MCF 10A (cell line): ENCODE measurements at regions not wholly inside any gene's neighbourhood (a gene's known extent, or its start where the extent isn't known, plus 50 kb on each side); places are given as distances from the start of the nearest gene placed in this dataset.

Source experiments
- BruUV-seq: library from RNA; stranded (reverse); fragments of 400-500 nt; replicated peaks from 2 replicates; lab custom pipeline; 2021; lab: Mats Ljungman, UMichigan
- CTCF ChIA-PET: fragments of 300-600 bp; sonication (Branson Sonifier 250); formaldehyde crosslinking; extraction: SDS; loops from one replicate; lab custom pipeline; 2021; ENCODE audit warnings: antibody characterized with exemption, inconsistent platforms; lab: Yijun Ruan, JAX
- POLR2A ChIA-PET: fragments of 300-600, 350-650 bp; sonication (Branson Sonifier 250); formaldehyde crosslinking; extraction: SDS; loops from one replicate; lab custom pipeline; 2020; ENCODE audit warnings: antibody characterized with exemption, inconsistent platforms; lab: Yijun Ruan, JAX
- DNase-seq: peaks from one replicate; pipeline ENCODE4 v3.0.0-alpha.2; 2018; ENCODE audit not compliant: unreplicated experiment
- H3K27ac Mint-ChIP-seq: one replicate; pipeline ENCODE4 v1.8.0; 2022; ENCODE audit warnings: mild to moderate bottlenecking, low read depth, mixed read lengths; ENCODE audit not compliant: unreplicated experiment
- H3K27me3 Mint-ChIP-seq: one replicate; pipeline ENCODE4 v1.8.0; 2022; ENCODE audit warnings: mixed read lengths; ENCODE audit not compliant: insufficient read depth, unreplicated experiment
- H3K36me3 Mint-ChIP-seq: one replicate; pipeline ENCODE4 v1.8.0; 2022; ENCODE audit warnings: mild to moderate bottlenecking, moderate library complexity, mixed read lengths; ENCODE audit not compliant: insufficient read depth, unreplicated experiment
- H3K4me1 Mint-ChIP-seq: one replicate; pipeline ENCODE4 v1.8.0; 2022; ENCODE audit warnings: mixed read lengths; ENCODE audit not compliant: insufficient read depth, unreplicated experiment
- H3K4me3 Mint-ChIP-seq: one replicate; pipeline ENCODE4 v1.8.0; 2022; ENCODE audit warnings: mild to moderate bottlenecking, moderate library complexity, mixed read lengths; ENCODE audit not compliant: unreplicated experiment
- H3K9me3 Mint-ChIP-seq: one replicate; pipeline ENCODE4 v1.8.0; 2022; ENCODE audit warnings: mixed read lengths; ENCODE audit not compliant: unreplicated experiment
- intact Hi-C: fragments of 100-400 bp; cut with micrococcal nuclease; formaldehyde crosslinking; loops from 2 replicates; pipeline ENCODE4 v1.14.1; 2022
- TF ChIP-seq, protein P1 (sequence below): fragments of 200-600 bp; IDR thresholded peaks from one replicate; pipeline ENCODE4 v1.8.0; 2022; ENCODE audit warnings: antibody characterized with exemption, mild to moderate bottlenecking; ENCODE audit not compliant: unreplicated experiment

DNA sequence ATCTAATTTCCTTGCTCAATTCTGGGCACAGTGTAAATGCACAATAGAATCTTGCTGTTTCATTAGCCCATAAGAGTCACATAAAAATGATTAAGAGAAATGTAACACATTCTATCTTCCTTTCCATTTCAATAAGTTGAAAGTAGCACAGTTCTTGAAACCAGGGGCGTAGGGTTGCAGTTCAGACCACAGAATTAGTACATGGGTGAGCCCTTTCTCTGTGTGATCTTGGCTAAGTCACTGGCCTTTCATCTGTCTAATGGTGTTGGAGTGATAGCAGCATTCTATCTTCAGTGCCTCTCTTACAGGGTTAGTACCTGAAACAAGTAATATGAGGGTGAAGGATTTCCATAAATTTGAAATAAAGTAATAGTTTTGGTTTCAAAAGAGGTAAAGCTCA, 445.3 kb upstream of the ZNF462 start:
- POLR2A ChIA-PET, result no interaction called here
- TF ChIP-seq, protein P1, sequence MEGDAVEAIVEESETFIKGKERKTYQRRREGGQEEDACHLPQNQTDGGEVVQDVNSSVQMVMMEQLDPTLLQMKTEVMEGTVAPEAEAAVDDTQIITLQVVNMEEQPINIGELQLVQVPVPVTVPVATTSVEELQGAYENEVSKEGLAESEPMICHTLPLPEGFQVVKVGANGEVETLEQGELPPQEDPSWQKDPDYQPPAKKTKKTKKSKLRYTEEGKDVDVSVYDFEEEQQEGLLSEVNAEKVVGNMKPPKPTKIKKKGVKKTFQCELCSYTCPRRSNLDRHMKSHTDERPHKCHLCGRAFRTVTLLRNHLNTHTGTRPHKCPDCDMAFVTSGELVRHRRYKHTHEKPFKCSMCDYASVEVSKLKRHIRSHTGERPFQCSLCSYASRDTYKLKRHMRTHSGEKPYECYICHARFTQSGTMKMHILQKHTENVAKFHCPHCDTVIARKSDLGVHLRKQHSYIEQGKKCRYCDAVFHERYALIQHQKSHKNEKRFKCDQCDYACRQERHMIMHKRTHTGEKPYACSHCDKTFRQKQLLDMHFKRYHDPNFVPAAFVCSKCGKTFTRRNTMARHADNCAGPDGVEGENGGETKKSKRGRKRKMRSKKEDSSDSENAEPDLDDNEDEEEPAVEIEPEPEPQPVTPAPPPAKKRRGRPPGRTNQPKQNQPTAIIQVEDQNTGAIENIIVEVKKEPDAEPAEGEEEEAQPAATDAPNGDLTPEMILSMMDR, result no peak
- BruUV-seq, result no TSS peak

GRCh38 chr9:106419829-106420228, 443.1 kb upstream of the ZNF462 start:
- BruUV-seq, result no TSS peak
- ChIA-PET CTCF (no interaction called here), POLR2A (interaction anchor here (0.7 kb wide), 1 partner anchor 40 kb away, joined by 3 read pairs; no protein-coding TSS in a partner anchor)
- no peaks in the 10 kb centered on the region for H3K36me3 Mint-ChIP-seq
- peaks cover 10% of the 10 kb centered on the region for H3K4me1 Mint-ChIP-seq
- no peak overlapping the region for H3K4me3 Mint-ChIP-seq
- no peak overlapping the region for H3K27ac Mint-ChIP-seq
- intact Hi-C loops, result no loop called here
- no peak for DNase-seq
- no peaks in the 10 kb centered on the region for H3K9me3 Mint-ChIP-seq
- TF ChIP-seq, protein P1, result no peak
- H3K27me3 Mint-ChIP-seq, result no peaks in the 10 kb centered on the region

More for the DNA sequence above, 445.3 kb upstream of the ZNF462 start:
- no peak for DNase-seq
- H3K27ac Mint-ChIP-seq, result no peak overlapping the region
- H3K27me3 Mint-ChIP-seq, result no peaks in the 10 kb centered on the region
- intact Hi-C loops, result no loop called here
- H3K9me3 Mint-ChIP-seq, result no peaks in the 10 kb centered on the region
- peaks cover 10% of the 10 kb centered on the region for H3K4me1 Mint-ChIP-seq
- H3K36me3 Mint-ChIP-seq, result no peaks in the 10 kb centered on the region
- CTCF ChIA-PET, result no interaction called here
- H3K4me3 Mint-ChIP-seq, result no peak overlapping the region

DNA sequence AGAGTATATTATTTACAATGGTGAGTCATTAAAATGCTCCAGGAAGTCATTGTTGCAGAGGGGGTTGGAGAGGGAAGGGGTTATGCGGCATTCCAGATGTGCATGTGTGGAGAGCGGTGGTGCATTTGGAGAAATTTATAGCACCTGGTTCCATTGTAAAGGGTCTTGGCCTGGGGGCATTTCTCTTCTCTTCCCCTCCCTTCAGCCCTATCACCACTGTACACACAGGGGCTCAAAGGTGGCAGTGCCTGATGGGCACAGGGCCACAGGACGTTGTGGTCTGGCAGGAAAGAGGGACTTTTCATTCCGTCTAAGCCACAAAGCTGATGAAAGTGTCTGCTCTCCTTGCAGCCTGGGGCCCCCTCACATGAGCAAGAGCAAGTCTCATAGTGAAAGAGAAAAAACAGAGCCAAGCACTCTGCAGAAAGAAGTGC, 442.4 kb upstream of the ZNF462 start:
- Mint-ChIP-seq H3K36me3 (no peaks in the 10 kb centered on the region), H3K27me3 (no peaks in the 10 kb centered on the region), H3K4me1 (peaks cover 10% of the 10 kb centered on the region), H3K4me3 (no peak overlapping the region), H3K27ac (no peak overlapping the region), H3K9me3 (no peaks in the 10 kb centered on the region)
- ChIA-PET CTCF (interaction anchor here (0.6 kb wide), 1 partner anchor 119 kb away, joined by 3 read pairs; no protein-coding TSS in a partner anchor), POLR2A (no interaction called here)
- TF ChIP-seq, protein P1, result no peak
- peak; percentile 65 for DNase-seq
- no TSS peak for BruUV-seq
- intact Hi-C loops, result no loop called here

- H3K27me3 Mint-ChIP-seq, result no peaks in the 10 kb centered on the region
- TF ChIP-seq, protein P1, result no peak
- no peak overlapping the region for H3K27ac Mint-ChIP-seq
- CTCF ChIA-PET, result no interaction called here
- BruUV-seq, result no TSS peak
- no peaks in the 10 kb centered on the region for H3K9me3 Mint-ChIP-seq
- H3K4me1 Mint-ChIP-seq, result peaks cover 10% of the 10 kb centered on the region
- H3K4me3 Mint-ChIP-seq, result no peak overlapping the region
- intact Hi-C loops, result no loop called here
- no peak for DNase-seq
- POLR2A ChIA-PET, result no interaction called here
- no peaks in the 10 kb centered on the region for H3K36me3 Mint-ChIP-seq
These were observed 441.2 kb upstream of the ZNF462 start for GRCh38 chr9:106421772-106422171.
